Osteocyte (in vitro differentiated cells): ENCODE measurements at regions not wholly inside any gene's neighbourhood (a gene's known extent, or its start where the extent isn't known, plus 50 kb on each side); places are given as distances from the start of the nearest gene placed in this dataset.

ENCODE experiments used
- DNase-seq: peaks from one replicate; pipeline ENCODE4 v3.0.0; 2021; ENCODE audit warnings: mixed read lengths; ENCODE audit not compliant: unreplicated experiment; ENCODE audit errors: extremely low spot score
- H3K27ac Mint-ChIP-seq: one replicate; pipeline ENCODE4 v1.8.0; 2021; ENCODE audit warnings: mild to moderate bottlenecking, mixed read lengths; ENCODE audit not compliant: unreplicated experiment
- H3K27me3 Mint-ChIP-seq: one replicate; pipeline ENCODE4 v1.8.0; 2021; ENCODE audit warnings: mixed read lengths; ENCODE audit not compliant: unreplicated experiment
- H3K36me3 Mint-ChIP-seq: one replicate; pipeline ENCODE4 v1.8.0; 2021; ENCODE audit warnings: mixed read lengths; ENCODE audit not compliant: unreplicated experiment
- H3K4me1 Mint-ChIP-seq: one replicate; pipeline ENCODE4 v1.8.0; 2021; ENCODE audit warnings: mixed read lengths; ENCODE audit not compliant: unreplicated experiment
- H3K4me3 Mint-ChIP-seq: one replicate; pipeline ENCODE4 v1.8.0; 2021; ENCODE audit warnings: mild to moderate bottlenecking, moderate library complexity, mixed read lengths; ENCODE audit not compliant: unreplicated experiment
- H3K9me3 Mint-ChIP-seq: one replicate; pipeline ENCODE4 v1.8.0; 2021; ENCODE audit warnings: mixed read lengths; ENCODE audit not compliant: unreplicated experiment
- TF ChIP-seq, protein P1 (sequence below): fragments of 200-600 bp; sonication (generic); IDR thresholded peaks from 2 replicates; pipeline ENCODE4 v1.5.0; 2021; ENCODE audit warnings: antibody characterized with exemption, mild to moderate bottlenecking, moderate library complexity

DNA sequence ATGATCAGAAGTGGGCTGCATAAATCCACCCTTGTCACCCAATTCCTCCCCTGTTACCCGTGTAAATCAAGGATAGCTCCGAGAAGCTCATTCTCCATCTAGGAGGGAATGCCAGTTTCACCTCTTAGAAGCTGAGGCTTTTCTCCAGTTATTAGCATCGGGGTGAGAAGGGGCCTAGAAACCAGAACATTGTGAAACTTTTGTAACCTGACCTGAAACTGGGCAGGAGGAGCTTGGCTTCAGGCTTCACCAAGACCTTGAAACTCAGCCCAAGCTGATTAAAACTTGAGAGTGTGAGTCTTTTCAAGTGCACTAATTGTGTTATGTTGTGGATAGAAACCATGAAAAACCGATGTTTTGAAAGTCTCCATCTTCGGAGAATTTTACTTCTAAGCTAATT is 103.1 kb downstream of the BMP2 start:
- Mint-ChIP-seq H3K27me3 (peaks cover 6% of the 10 kb centered on the region), H3K27ac (no peak overlapping the region), H3K4me3 (no peak overlapping the region), H3K36me3 (no peaks in the 10 kb centered on the region), H3K9me3 (no peaks in the 10 kb centered on the region), H3K4me1 (no peaks in the 10 kb centered on the region)
- TF ChIP-seq, protein P1, sequence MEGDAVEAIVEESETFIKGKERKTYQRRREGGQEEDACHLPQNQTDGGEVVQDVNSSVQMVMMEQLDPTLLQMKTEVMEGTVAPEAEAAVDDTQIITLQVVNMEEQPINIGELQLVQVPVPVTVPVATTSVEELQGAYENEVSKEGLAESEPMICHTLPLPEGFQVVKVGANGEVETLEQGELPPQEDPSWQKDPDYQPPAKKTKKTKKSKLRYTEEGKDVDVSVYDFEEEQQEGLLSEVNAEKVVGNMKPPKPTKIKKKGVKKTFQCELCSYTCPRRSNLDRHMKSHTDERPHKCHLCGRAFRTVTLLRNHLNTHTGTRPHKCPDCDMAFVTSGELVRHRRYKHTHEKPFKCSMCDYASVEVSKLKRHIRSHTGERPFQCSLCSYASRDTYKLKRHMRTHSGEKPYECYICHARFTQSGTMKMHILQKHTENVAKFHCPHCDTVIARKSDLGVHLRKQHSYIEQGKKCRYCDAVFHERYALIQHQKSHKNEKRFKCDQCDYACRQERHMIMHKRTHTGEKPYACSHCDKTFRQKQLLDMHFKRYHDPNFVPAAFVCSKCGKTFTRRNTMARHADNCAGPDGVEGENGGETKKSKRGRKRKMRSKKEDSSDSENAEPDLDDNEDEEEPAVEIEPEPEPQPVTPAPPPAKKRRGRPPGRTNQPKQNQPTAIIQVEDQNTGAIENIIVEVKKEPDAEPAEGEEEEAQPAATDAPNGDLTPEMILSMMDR = no peak
- no peak for DNase-seq

DNA sequence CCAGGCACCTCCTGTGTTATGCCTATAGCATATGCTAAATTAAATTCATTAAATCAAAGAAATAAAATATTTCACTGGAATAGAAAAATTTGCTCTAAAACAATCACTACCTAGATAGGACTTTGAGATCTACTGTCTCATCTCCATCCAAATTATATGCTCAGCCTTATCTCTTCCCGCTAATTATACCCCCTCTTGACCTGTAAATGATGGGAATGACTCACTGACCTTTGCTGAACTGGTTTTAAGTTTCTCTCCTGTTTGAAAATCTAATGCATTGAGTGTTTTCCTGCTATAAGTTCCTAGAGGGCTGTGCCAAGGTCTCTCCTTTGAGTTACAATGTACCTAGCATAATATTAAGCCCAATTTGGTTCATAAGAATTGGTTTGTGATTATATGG is 110.1 kb downstream of the BMP2 start:
- DNase-seq = no peak
- no peaks in the 10 kb centered on the region for H3K36me3 Mint-ChIP-seq
- H3K9me3 Mint-ChIP-seq = no peaks in the 10 kb centered on the region
- H3K4me3 Mint-ChIP-seq = no peak overlapping the region
- no peaks in the 10 kb centered on the region for H3K4me1 Mint-ChIP-seq
- no peaks in the 10 kb centered on the region for H3K27me3 Mint-ChIP-seq
- H3K27ac Mint-ChIP-seq = no peak overlapping the region
- TF ChIP-seq, protein P1 = no peak

DNA sequence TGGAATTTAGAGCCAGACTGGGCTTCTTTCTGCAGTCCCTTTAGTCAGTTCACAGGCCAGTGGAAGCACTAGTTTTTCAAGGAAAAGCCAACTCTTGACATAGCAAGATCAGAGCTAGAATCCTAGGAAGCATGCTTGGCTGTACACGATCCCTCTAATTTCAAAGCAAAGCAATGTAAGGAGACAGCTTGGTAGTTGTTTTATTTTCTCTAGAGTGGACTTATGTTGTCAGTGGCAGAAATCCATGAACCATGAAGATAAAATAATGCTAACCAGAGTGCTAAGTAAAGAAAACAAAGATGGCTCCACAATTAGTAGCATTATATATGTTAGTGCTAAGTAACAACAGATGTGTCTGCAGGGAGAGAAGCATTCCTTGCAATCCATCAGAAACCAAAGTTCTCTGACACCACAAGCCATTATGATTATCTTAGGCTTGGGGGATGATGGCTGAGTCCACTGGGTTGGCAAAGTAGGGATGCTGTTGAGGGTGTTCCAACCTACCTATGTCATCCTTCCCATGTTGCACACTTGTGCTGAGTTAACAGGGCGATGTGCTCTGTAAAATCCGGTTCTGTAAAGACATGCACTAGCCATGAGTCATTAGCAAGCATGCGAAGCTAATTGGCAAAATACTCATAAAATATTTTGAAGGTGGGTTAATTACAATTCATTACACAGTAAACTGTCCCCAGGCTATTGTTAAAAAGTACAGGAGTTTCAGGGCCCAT is 115.2 kb downstream of the BMP2 start:
- Mint-ChIP-seq H3K27me3 (no peaks in the 10 kb centered on the region), H3K36me3 (no peaks in the 10 kb centered on the region), H3K4me1 (no peaks in the 10 kb centered on the region), H3K4me3 (no peak overlapping the region), H3K27ac (no peak overlapping the region), H3K9me3 (no peaks in the 10 kb centered on the region)
- no peak for DNase-seq
- TF ChIP-seq, protein P1 = no peak

DNA sequence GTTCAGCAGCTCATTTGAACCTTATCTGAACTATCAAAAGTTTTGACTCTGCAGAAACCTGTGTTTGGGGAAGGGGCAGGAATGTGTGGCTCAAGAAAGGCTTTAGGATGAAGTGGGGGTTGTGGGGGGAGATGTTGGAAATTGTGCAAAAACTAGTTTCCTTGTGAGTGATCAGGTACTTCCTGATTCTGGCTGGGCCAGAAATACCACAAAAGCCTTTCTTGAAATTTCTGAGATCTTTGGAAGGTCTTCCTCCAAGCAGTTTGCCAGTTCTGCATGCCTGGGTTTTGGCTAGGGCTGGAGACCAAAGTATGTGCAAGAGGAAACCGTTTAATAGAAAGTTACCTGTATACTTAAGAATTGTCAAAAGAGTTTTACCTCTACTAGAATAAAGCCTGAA is 116.6 kb downstream of the BMP2 start:
- H3K36me3 Mint-ChIP-seq = no peaks in the 10 kb centered on the region
- H3K4me3 Mint-ChIP-seq = no peak overlapping the region
- H3K9me3 Mint-ChIP-seq = no peaks in the 10 kb centered on the region
- TF ChIP-seq, protein P1 = no peak
- no peak for DNase-seq
- no peaks in the 10 kb centered on the region for H3K27me3 Mint-ChIP-seq
- no peaks in the 10 kb centered on the region for H3K4me1 Mint-ChIP-seq
- H3K27ac Mint-ChIP-seq = no peak overlapping the region

DNA sequence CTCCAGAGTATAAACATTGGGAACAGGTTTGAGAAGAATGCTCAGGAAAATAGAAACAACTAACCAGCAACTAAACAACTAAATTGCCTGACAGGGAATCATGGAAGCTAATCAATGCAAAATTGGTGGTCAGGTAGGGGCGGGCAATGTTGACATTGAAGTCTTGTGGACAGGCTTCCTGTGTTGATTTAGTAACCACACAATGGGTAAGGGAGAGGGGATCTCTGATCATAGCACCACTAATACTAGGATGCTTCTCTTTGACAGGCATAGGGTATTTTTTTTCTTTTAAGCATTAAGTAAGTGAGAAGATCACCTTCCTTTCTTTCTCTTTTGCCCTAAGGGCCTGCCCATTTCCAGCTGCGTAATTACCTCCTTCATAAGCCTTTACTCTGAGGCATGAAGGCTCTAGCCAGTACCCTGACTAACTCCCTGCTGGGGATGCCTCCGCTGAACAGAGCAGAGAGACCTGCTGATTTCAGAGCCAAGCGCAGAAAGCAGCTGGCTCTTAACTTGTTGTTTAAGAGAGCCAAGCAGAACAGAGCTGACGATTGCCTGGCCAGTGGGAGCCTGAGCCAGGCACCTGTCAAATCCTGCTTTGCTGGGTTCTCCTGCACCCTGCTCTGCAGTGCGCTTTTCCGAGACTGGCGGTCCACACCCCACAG is 118.7 kb downstream of the BMP2 start:
- Mint-ChIP-seq H3K27me3 (no peaks in the 10 kb centered on the region), H3K4me1 (no peaks in the 10 kb centered on the region), H3K36me3 (no peaks in the 10 kb centered on the region), H3K9me3 (no peaks in the 10 kb centered on the region), H3K4me3 (no peak overlapping the region), H3K27ac (no peak overlapping the region)
- TF ChIP-seq, protein P1 = no peak
- DNase-seq = no peak
